WI38 (cell line): ENCODE measurements at regions not wholly inside any gene's neighbourhood (a gene's known extent, or its start where the extent isn't known, plus 50 kb on each side); places are given as distances from the start of the nearest gene placed in this dataset.

Source experiments
- H3K4me3 ChIP-seq: 2 replicates; pipeline ENCODE4 v1.5.1; 2011; ENCODE audit warnings: low read depth, mild to moderate bottlenecking, control low read depth, low read length
- TF ChIP-seq, protein P1 (sequence below): IDR thresholded peaks from 2 replicates; pipeline ENCODE4 v1.5.1; 2012; ENCODE audit warnings: low read depth, mild to moderate bottlenecking, control low read depth, low read length

DNA sequence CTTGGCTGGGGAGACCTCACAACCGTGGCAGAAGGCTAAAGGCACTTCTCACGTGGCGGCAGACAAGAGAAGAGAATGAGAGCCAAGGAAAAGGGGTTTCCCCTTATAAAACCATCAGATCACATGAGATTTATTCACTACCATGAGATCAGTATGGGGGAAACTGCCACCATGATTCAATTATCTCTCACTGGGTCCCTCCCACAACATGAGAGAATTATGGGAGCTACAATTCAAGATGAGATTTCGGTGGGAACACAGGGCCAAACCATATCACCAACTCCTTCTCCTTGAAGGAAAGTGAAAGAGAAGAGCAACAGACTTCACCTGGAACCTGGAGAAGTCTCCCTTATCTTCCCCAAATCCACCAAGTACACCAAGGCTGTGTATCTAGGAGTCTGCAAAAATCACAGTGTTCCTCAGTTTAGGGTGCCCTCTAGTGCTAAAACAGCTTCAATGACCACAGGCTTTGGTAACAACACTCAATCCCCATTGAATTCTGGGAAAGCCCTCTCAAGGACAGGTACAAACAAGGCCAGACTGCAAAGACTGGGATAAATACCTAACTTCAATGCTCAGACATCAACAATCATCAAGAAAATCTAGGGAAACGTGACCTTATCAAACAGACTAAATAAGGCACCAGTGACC, 148.8 kb upstream of the SRD5A2 start:
- TF ChIP-seq, protein P1, sequence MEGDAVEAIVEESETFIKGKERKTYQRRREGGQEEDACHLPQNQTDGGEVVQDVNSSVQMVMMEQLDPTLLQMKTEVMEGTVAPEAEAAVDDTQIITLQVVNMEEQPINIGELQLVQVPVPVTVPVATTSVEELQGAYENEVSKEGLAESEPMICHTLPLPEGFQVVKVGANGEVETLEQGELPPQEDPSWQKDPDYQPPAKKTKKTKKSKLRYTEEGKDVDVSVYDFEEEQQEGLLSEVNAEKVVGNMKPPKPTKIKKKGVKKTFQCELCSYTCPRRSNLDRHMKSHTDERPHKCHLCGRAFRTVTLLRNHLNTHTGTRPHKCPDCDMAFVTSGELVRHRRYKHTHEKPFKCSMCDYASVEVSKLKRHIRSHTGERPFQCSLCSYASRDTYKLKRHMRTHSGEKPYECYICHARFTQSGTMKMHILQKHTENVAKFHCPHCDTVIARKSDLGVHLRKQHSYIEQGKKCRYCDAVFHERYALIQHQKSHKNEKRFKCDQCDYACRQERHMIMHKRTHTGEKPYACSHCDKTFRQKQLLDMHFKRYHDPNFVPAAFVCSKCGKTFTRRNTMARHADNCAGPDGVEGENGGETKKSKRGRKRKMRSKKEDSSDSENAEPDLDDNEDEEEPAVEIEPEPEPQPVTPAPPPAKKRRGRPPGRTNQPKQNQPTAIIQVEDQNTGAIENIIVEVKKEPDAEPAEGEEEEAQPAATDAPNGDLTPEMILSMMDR = peak; percentile 28; the same call in 1 of the 2 replicates
- no peak overlapping the region for H3K4me3 ChIP-seq

- H3K4me3 ChIP-seq = no peak overlapping the region
- TF ChIP-seq, protein P1 = no peak
These were observed 148.3 kb upstream of the SRD5A2 start for GRCh38 chr2:31729065-31729439.

DNA sequence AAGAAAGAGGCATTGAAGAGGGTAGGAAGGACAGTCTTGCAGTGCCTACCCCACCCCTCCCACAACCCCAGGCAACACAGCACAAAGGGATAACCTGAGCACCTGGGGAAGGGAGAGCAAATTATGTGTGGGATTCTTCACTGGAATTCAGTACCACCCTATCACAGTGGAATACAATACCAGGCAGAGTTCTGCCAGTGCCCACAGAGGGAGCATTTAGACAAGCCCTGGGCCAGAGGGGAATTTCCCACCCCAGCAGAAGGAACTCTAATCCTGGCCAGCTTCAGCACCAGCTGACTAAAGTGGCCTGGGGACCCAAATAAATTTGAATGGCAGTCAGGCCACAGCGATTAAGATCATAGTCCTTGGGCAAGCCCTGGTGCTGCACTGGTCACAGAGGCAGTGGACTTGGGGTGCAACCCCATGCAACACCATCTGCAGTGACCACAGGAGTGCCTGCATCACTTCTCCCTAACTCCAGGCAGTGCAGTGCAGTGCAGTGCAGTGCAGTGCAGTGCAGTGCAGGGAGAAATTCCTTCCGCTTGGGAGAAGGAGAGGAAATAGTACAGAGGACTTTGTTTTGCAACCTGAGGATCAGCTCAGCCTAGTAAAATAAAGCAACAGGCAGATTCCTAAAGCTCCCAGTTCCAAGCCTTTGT, 147.8 kb upstream of the SRD5A2 start:
- TF ChIP-seq, protein P1 = no peak
- no peak overlapping the region for H3K4me3 ChIP-seq

DNA sequence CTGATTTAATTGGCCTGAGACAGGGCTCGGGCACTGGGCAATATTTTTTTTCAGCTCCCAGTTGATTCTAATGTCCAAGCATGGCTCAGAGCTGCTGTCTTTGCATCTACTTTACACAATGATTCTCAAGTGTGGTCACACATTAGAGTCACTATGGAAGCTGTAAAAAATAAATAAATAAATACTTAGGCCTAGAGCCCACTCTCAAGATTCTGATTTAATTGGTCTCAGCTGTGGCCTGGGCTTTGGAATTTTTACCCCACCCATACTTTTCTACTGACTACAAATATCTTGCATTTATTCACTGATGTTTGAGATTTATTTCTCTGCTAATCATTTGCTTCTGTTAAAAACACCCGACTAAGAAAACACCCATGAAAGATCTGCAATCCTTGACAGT, 145.7 kb upstream of the SRD5A2 start:
- no peak overlapping the region for H3K4me3 ChIP-seq
- TF ChIP-seq, protein P1 = no peak

- H3K4me3 ChIP-seq = no peak overlapping the region
- TF ChIP-seq, protein P1 = no peak
These were observed 144.7 kb upstream of the SRD5A2 start for GRCh38 chr2:31725444-31725843.

DNA sequence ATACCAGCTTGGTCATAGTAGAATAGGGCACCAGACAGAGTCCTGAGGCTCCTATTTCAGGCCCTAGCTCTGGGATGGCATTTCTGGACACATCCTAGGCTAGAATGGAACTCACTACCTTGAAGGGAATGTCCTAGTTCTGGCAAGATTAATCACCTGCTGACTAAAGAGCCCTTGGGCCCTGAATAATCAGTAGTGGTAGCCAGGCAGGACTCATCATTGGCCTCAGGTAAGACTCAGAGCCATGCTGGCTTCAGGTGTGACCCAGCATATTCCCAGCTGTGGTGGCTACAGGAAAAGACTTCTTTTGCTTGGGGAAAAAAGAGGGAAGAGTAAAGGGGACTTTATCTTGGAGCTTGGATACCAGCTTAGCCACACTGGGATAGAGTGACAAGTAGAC, 131.0 kb upstream of the SRD5A2 start:
- TF ChIP-seq, protein P1 = no peak

DNA sequence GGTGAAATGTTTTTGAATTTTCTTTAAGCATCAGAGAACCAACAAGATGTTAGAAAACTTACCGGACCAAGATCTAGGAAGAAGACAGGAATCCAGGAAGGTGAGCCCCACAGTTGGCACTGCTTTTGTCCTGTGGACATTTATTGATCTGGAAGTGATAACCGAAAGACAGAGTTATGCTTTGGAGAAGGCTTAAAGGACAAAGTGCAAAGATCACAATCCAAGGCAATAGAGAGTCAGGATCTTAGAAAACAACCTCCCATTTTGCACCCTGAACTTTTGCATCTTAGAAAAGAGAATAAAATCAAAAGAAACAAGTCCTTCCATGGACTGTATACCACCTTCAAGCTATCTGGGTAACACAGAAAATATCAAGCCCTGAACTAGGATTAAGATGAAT, 129.4 kb upstream of the SRD5A2 start:
- TF ChIP-seq, protein P1 = no peak
- H3K4me3 ChIP-seq = no peak overlapping the region

More for the DNA sequence above, 131.0 kb upstream of the SRD5A2 start:
- H3K4me3 ChIP-seq = no peak overlapping the region
